Astrocyte (in vitro differentiated cells and primary cell): ENCODE measurements at regions not wholly inside any gene's neighbourhood (a gene's known extent, or its start where the extent isn't known, plus 50 kb on each side); places are given as distances from the start of the nearest gene placed in this dataset.
"Not testable (repeated sequence)": the region's sequence is repeated elsewhere in the genome, so short reads cannot be mapped to it uniquely, and the experiment has no call there.

ENCODE experiments used
- DNase-seq: peaks from one replicate; pipeline ENCODE4 v3.0.0-alpha.2; 2010; ENCODE audit warnings: low read depth
- FAIRE-seq: peaks from 2 replicates; lab custom pipeline; 2011; peaks lifted over from hg19 to GRCh38; lab: Jason Lieb, UNC
- H2AFZ ChIP-seq: 2 replicates; pipeline ENCODE4 v1.6.0; 2012; ENCODE audit warnings: low read depth, low read length, inconsistent platforms
- H3K27ac ChIP-seq: 2 replicates; pipeline ENCODE4 v1.5.1; 2011; ENCODE audit warnings: low read depth, low read length, inconsistent platforms
- H3K27me3 ChIP-seq: 2 replicates; pipeline ENCODE4 v1.6.0; 2011; ENCODE audit warnings: low read length, inconsistent platforms; ENCODE audit not compliant: insufficient read depth
- H3K36me3 ChIP-seq: 2 replicates; pipeline ENCODE4 v1.5.1; 2011; ENCODE audit warnings: low read length, inconsistent platforms; ENCODE audit not compliant: insufficient read depth
- H3K4me1 ChIP-seq: 2 replicates; pipeline ENCODE4 v1.5.1; 2011; ENCODE audit warnings: low read length, inconsistent platforms; ENCODE audit not compliant: insufficient read depth
- H3K4me2 ChIP-seq: 2 replicates; pipeline ENCODE4 v1.6.0; 2012; ENCODE audit warnings: low read length, inconsistent platforms
- H3K4me3 ChIP-seq: 2 replicates; pipeline ENCODE4 v1.5.1; 2011; ENCODE audit warnings: low read depth, mild to moderate bottlenecking, low read length, inconsistent platforms; ENCODE audit not compliant: insufficient read depth
- H3K79me2 ChIP-seq: 2 replicates; pipeline ENCODE4 v1.6.0; 2012; ENCODE audit warnings: mild to moderate bottlenecking, low read length, inconsistent platforms; ENCODE audit not compliant: insufficient read depth
- H3K9ac ChIP-seq: 2 replicates; pipeline ENCODE4 v1.6.0; 2012; ENCODE audit warnings: mild to moderate bottlenecking, low read length, inconsistent platforms
- H3K9me3 ChIP-seq: 2 replicates; pipeline ENCODE4 v1.5.1; 2012; ENCODE audit warnings: low read depth, mild to moderate bottlenecking, low read length, inconsistent platforms; ENCODE audit not compliant: insufficient read depth
- H4K20me1 ChIP-seq: 2 replicates; pipeline ENCODE4 v1.6.0; 2012; ENCODE audit warnings: low read length, inconsistent platforms; ENCODE audit not compliant: insufficient read depth
- H3K27ac Mint-ChIP-seq: one replicate; pipeline ENCODE4 v1.8.0; 2021; ENCODE audit warnings: mild to moderate bottlenecking, mixed read lengths; ENCODE audit not compliant: unreplicated experiment
- H3K27me3 Mint-ChIP-seq: one replicate; pipeline ENCODE4 v1.8.0; 2021; ENCODE audit warnings: low read depth, mixed read lengths; ENCODE audit not compliant: unreplicated experiment
- H3K36me3 Mint-ChIP-seq: one replicate; pipeline ENCODE4 v1.8.0; 2021; ENCODE audit warnings: low read depth, mixed read lengths; ENCODE audit not compliant: unreplicated experiment
- H3K4me1 Mint-ChIP-seq: one replicate; pipeline ENCODE4 v1.8.0; 2021; ENCODE audit warnings: low read depth, mixed read lengths; ENCODE audit not compliant: unreplicated experiment
- H3K4me3 Mint-ChIP-seq: one replicate; pipeline ENCODE4 v1.8.0; 2021; ENCODE audit warnings: mild to moderate bottlenecking, moderate library complexity, mixed read lengths; ENCODE audit not compliant: unreplicated experiment
- H3K9me3 Mint-ChIP-seq: one replicate; pipeline ENCODE4 v1.8.0; 2021; ENCODE audit warnings: mild to moderate bottlenecking, mixed read lengths; ENCODE audit not compliant: unreplicated experiment
- EZH2 ChIP-seq: IDR thresholded peaks from 2 replicates; pipeline ENCODE4 v1.6.1; 2012; ENCODE audit warnings: mild to moderate bottlenecking, low read length, inconsistent platforms; ENCODE audit not compliant: insufficient read depth
- TF ChIP-seq, protein P1 (sequence below): IDR thresholded peaks from 2 replicates; pipeline ENCODE4 v1.5.1; 2011; ENCODE audit warnings: low read depth, mild to moderate bottlenecking, inconsistent platforms, low read length, moderate library complexity; ENCODE audit not compliant: insufficient read depth

DNA sequence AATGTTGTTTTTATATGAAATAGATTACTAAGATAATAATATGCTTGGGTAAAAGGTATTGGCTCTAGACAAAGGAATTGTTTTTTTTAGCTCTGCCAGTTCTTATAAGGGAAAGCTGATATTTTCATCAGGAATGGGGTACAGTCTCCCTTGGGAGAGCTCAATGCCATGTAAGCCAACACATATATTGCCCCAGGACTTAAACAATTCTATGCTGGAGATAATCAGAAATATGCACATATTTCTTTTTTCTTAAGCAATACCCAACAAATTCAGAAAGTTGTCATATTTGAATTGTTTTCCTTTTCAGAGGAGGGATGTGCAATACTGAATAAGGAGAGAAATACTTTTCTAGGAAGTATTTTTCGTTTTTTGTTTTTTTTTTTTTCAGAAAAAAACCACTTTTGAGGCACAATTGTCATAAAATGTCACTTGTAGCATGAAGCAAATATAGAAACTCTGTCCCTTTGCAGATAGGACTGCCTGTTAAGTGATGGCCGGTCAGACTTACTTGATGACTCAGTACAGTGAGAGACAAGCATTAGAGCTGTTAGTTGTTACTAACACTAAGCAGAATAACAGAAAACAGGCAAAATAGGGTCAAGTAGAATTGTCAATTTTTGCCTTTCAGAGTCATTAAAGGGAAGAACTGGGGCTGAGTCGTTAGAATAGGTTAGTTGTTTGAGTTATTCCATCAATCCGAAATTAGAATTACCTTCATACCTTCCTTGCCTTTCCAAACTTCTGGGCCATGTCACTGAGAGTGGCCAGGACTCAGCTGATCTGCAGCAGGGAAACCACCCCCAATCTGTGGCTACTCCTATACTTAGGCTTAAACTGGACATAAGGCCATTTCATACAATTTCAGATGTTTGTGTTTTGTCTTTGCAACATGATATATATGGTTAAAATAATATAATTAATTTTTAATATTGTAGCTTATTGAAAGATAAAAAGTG lies 168.1 kb downstream of the SLC38A4 start:
- Mint-ChIP-seq H3K27ac (no peak overlapping the region), H3K4me1 (peaks cover 35% of the 10 kb centered on the region), H3K27me3 (no peaks in the 10 kb centered on the region), H3K36me3 (peaks cover 3% of the 10 kb centered on the region), H3K4me3 (no peak overlapping the region), H3K9me3 (no peaks in the 10 kb centered on the region)
- H3K4me3 ChIP-seq, result no peak overlapping the region
- H3K27me3 ChIP-seq, result no peaks in the 10 kb centered on the region
- H3K4me1 ChIP-seq, result peaks cover 23% of the 10 kb centered on the region
- H3K79me2 ChIP-seq, result no peaks in the 10 kb centered on the region
- H3K36me3 ChIP-seq, result no peaks in the 10 kb centered on the region
- peak overlapping the region; percentile 13 for H3K4me2 ChIP-seq
- DNase-seq (peak; percentile 20), FAIRE-seq (no peak)
- H3K9ac ChIP-seq, result no peak overlapping the region
- H3K9me3 ChIP-seq, result no peaks in the 10 kb centered on the region
- no peak overlapping the region for H2AFZ ChIP-seq
- H3K27ac ChIP-seq, result no peak overlapping the region
- H4K20me1 ChIP-seq, result no peaks in the 10 kb centered on the region
- TF ChIP-seq, protein P1, sequence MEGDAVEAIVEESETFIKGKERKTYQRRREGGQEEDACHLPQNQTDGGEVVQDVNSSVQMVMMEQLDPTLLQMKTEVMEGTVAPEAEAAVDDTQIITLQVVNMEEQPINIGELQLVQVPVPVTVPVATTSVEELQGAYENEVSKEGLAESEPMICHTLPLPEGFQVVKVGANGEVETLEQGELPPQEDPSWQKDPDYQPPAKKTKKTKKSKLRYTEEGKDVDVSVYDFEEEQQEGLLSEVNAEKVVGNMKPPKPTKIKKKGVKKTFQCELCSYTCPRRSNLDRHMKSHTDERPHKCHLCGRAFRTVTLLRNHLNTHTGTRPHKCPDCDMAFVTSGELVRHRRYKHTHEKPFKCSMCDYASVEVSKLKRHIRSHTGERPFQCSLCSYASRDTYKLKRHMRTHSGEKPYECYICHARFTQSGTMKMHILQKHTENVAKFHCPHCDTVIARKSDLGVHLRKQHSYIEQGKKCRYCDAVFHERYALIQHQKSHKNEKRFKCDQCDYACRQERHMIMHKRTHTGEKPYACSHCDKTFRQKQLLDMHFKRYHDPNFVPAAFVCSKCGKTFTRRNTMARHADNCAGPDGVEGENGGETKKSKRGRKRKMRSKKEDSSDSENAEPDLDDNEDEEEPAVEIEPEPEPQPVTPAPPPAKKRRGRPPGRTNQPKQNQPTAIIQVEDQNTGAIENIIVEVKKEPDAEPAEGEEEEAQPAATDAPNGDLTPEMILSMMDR, result no peak
- TF ChIP-seq EZH2, result no peak

DNA sequence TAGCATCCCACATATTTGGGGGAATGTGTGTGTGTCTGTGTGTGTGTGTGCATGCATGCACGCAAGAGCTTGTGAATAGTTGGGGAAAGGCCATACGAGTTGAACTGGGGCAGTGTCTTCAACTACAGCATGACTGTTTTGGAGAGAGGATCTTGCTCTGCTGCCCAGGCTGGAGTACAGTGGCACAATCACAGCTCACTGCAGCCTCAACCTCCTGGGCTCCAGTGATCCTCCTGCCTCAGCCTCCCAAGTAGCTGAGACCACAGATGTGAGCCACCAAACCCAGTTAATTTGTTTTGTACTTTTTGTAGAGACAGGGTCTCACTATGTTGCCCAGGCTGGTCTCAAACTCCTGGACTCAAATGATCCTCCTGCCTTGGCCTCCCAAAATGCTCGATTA lies 169.8 kb downstream of the SLC38A4 start:
- not testable (repeated sequence) for H3K9ac ChIP-seq, H3K36me3 ChIP-seq, H3K27me3 Mint-ChIP-seq, H3K27me3 ChIP-seq, H3K9me3 ChIP-seq, H3K4me2 ChIP-seq, H3K9me3 Mint-ChIP-seq, H4K20me1 ChIP-seq, H3K27ac ChIP-seq, H3K27ac Mint-ChIP-seq, H3K36me3 Mint-ChIP-seq, H2AFZ ChIP-seq, H3K4me3 ChIP-seq, DNase-seq, FAIRE-seq, H3K79me2 ChIP-seq, H3K4me3 Mint-ChIP-seq
- peaks cover 27% of the 10 kb centered on the region for H3K4me1 Mint-ChIP-seq
- peaks cover 13% of the 10 kb centered on the region for H3K4me1 ChIP-seq

DNA sequence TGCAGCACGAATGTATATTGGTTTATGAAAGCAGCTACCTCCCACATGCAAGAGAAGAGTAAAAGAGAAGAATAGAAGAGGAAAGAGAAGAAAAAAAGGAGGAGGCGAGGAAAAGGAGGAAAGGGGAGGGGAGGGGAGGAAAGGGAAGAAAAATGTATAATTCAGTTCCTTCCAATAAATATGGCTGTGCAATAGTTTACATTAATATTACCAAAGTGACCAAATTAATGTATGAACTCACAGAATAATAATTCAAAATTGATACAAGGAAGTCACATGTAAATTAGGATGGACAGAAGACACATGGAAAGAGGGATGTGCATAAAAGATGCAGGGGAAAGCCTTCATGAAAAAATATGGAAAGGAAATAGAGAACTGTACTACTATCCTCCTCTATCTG lies 172.5 kb downstream of the SLC38A4 start:
- H3K4me3 ChIP-seq, result no peak overlapping the region
- Mint-ChIP-seq H3K4me3 (no peak overlapping the region), H3K4me1 (peaks cover 11% of the 10 kb centered on the region), H3K27ac (no peak overlapping the region), H3K27me3 (no peaks in the 10 kb centered on the region), H3K36me3 (peaks cover 5% of the 10 kb centered on the region), H3K9me3 (no peaks in the 10 kb centered on the region)
- no peaks in the 10 kb centered on the region for H3K36me3 ChIP-seq
- H3K9ac ChIP-seq, result no peak overlapping the region
- FAIRE-seq, result no peak
- H3K4me2 ChIP-seq, result no peak overlapping the region
- no peak for TF ChIP-seq EZH2
- TF ChIP-seq, protein P1, result no peak
- peaks cover under 1% of the 10 kb centered on the region for H3K9me3 ChIP-seq
- H3K4me1 ChIP-seq, result peaks cover 5% of the 10 kb centered on the region
- no peaks in the 10 kb centered on the region for H3K79me2 ChIP-seq
- no peak for DNase-seq
- H3K27me3 ChIP-seq, result no peaks in the 10 kb centered on the region
- H2AFZ ChIP-seq, result no peak overlapping the region
- H4K20me1 ChIP-seq, result no peaks in the 10 kb centered on the region
- no peak overlapping the region for H3K27ac ChIP-seq
